Endothelial cell of umbilical vein (primary cell): ENCODE measurements at regions not wholly inside any gene's neighbourhood (a gene's known extent, or its start where the extent isn't known, plus 50 kb on each side); places are given as distances from the start of the nearest gene placed in this dataset.

Experiments used
- BruUV-seq: library from RNA; stranded (reverse); fragments of 400-500 nt; replicated peaks from 2 replicates; lab custom pipeline; 2021; lab: Mats Ljungman, UMichigan
- CTCF ChIA-PET: fragments of 300-600, 350-600 bp; sonication (Branson Sonifier 250); formaldehyde crosslinking; loops from one replicate; lab custom pipeline; 2021; ENCODE audit warnings: antibody characterized with exemption, inconsistent platforms; lab: Charles Lee
- POLR2A ChIA-PET: fragments of 300-600, 350-600 bp; sonication (Branson Sonifier 250); formaldehyde crosslinking; loops from one replicate; lab custom pipeline; 2021; ENCODE audit warnings: antibody characterized with exemption, inconsistent platforms; lab: Charles Lee
- DNase-seq: peaks from one replicate; pipeline ENCODE4 v3.0.0-alpha.2; 2011; ENCODE audit warnings: low read depth, low spot score
- FAIRE-seq: peaks from 2 replicates; lab custom pipeline; 2011; peaks lifted over from hg19 to GRCh38; lab: Jason Lieb, UNC
- H2AFZ ChIP-seq: 2 replicates; pipeline ENCODE4 v1.6.0; 2012; ENCODE audit warnings: low read depth, low read length, control low read depth, inconsistent platforms
- H3K27ac ChIP-seq: 2 replicates; pipeline ENCODE4 v1.5.1; 2011; ENCODE audit warnings: low read depth, mild to moderate bottlenecking, control low read depth, low read length, moderate library complexity; ENCODE audit not compliant: insufficient read depth
- H3K27me3 ChIP-seq, 2 experiments: 2 replicates each; pipeline versions ENCODE4 v1.6.0 to v1.6.1; 2011; ENCODE audit warnings: low read length in 2 of 2, mixed read lengths in 1 of 2; ENCODE audit not compliant: control insufficient read depth in 2 of 2, insufficient read depth in 2 of 2
- H3K36me3 ChIP-seq, 2 experiments: 2 replicates in 1 of 2; 3 replicates in 1 of 2; pipeline ENCODE4 v1.5.1; 2011; ENCODE audit warnings: low read length in 2 of 2, mild to moderate bottlenecking in 1 of 2, moderate library complexity in 1 of 2; ENCODE audit not compliant: control insufficient read depth in 2 of 2, insufficient read depth in 2 of 2; ENCODE audit errors: extremely low read depth in 1 of 2
- H3K4me1 ChIP-seq: 3 replicates; pipeline ENCODE4 v1.5.1; 2011; ENCODE audit warnings: mild to moderate bottlenecking, low read length; ENCODE audit not compliant: control insufficient read depth, insufficient read depth; ENCODE audit errors: extremely low read depth
- H3K4me2 ChIP-seq: 2 replicates; pipeline ENCODE4 v1.6.1; 2011; ENCODE audit warnings: low read length, control low read depth, mixed read lengths; ENCODE audit not compliant: insufficient read depth
- H3K4me3 ChIP-seq, 3 experiments: fragments of 200-600 bp in 1 of 3; sonication (generic), shearing (Covaris generic) in 1 of 3; replicated peaks in 1 of 3; 2 replicates each; pipeline ENCODE4 v1.5.1; 2011 to 2016; ENCODE audit warnings: control low read depth in 3 of 3, low read length in 3 of 3, mild to moderate bottlenecking in 2 of 3, inconsistent platforms in 1 of 3, low read depth in 1 of 3, moderate library complexity in 1 of 3; ENCODE audit not compliant: insufficient read depth in 1 of 3
- H3K79me2 ChIP-seq: 2 replicates; pipeline ENCODE4 v1.6.0; 2012; ENCODE audit warnings: low read length, inconsistent platforms; ENCODE audit not compliant: control insufficient read depth, insufficient read depth
- H3K9ac ChIP-seq: replicated peaks from 2 replicates; pipeline ENCODE3; 2011; ENCODE audit warnings: low read length, control low read depth; ENCODE audit not compliant: insufficient read depth; ENCODE audit errors: extremely low read depth
- H3K9me1 ChIP-seq: replicated peaks from 3 replicates; pipeline ENCODE4 v1.6.0; 2011; ENCODE audit warnings: mild to moderate bottlenecking, low read length; ENCODE audit not compliant: control insufficient read depth, insufficient read depth; ENCODE audit errors: extremely low read depth
- H3K9me3 ChIP-seq: replicated peaks from 2 replicates; pipeline ENCODE4 v1.5.1; 2012; ENCODE audit warnings: low read length, inconsistent platforms; ENCODE audit not compliant: control insufficient read depth, insufficient read depth
- H4K20me1 ChIP-seq: replicated peaks from 2 replicates; pipeline ENCODE3; 2011; ENCODE audit warnings: mild to moderate bottlenecking, low read length; ENCODE audit not compliant: control insufficient read depth, insufficient read depth; ENCODE audit errors: extremely low read depth
- EZH2 ChIP-seq: IDR thresholded peaks from 2 replicates; pipeline ENCODE4 v1.6.1; 2012; ENCODE audit warnings: borderline replicate concordance, low read depth, mild to moderate bottlenecking, moderate library complexity, low read length, inconsistent platforms; ENCODE audit not compliant: severe bottlenecking
- FOS ChIP-seq: IDR thresholded peaks from 2 replicates; pipeline ENCODE4 v1.6.1; 2011; ENCODE audit warnings: mild to moderate bottlenecking, low read length, moderate library complexity, borderline replicate concordance; ENCODE audit not compliant: insufficient read depth
- GATA2 ChIP-seq: IDR thresholded peaks from 2 replicates; pipeline ENCODE4 v1.7.0; 2011; ENCODE audit warnings: low read depth, mild to moderate bottlenecking, moderate library complexity, mixed read lengths, low read length; ENCODE audit not compliant: insufficient read length, insufficient read depth
- JUN ChIP-seq: IDR thresholded peaks from 2 replicates; pipeline ENCODE4 v1.6.1; 2011; ENCODE audit warnings: borderline replicate concordance, low read depth; ENCODE audit not compliant: insufficient read length, insufficient read depth
- MAX ChIP-seq: IDR thresholded peaks from 2 replicates; pipeline ENCODE4 v1.6.1; 2011; ENCODE audit not compliant: insufficient read depth, insufficient read length
- MYC ChIP-seq: IDR thresholded peaks from one replicate; pipeline ENCODE4 v1.6.1; 2011; ENCODE audit warnings: mild to moderate bottlenecking, low read depth, low read length
- POLR2A ChIP-seq: IDR thresholded peaks from 2 replicates; pipeline ENCODE4 v1.6.1; 2012; ENCODE audit warnings: low read depth, mild to moderate bottlenecking, control low read depth, low read length
- POLR2AphosphoS5 ChIP-seq: IDR thresholded peaks from 2 replicates; pipeline ENCODE4 v1.6.1; 2012; ENCODE audit warnings: low read depth, mild to moderate bottlenecking, control low read depth, low read length, moderate library complexity; ENCODE audit not compliant: insufficient read depth
- dilution Hi-C: fragments of 300-500 bp; cut with MboI; formaldehyde crosslinking; loops from one replicate; pipeline ENCODE4 v1.15.0; 2019; ENCODE audit warnings: low sequenced_read_pairs; ENCODE audit not compliant: extremely low pct_ligation_motif_present
- intact Hi-C: fragments of 100-400 bp; cut with micrococcal nuclease; formaldehyde crosslinking; loops from one replicate; pipeline ENCODE4 v1.10.0; 2022

GRCh38 chr2:236662231-236663185 lies 92.9 kb downstream of the ACKR3 start:
- Histone ChIP-seq H4K20me1 (no peaks in the 10 kb centered on the region), H3K9ac (no peak overlapping the region), H3K9me3 (no peaks in the 10 kb centered on the region), H3K9me1 (no peaks in the 10 kb centered on the region), H2AFZ (no peak overlapping the region), H3K36me3 (no peaks in the 10 kb centered on the region), H3K79me2 (no peaks in the 10 kb centered on the region), H3K27ac (no peak overlapping the region), H3K4me2 (no peak overlapping the region), H3K4me3 (no peak overlapping the region), H3K4me1 (peaks cover 9% of the 10 kb centered on the region), H3K27me3 (no peaks in the 10 kb centered on the region)
- POLR2A ChIA-PET: no interaction called here
- DNase-seq (no peak), FAIRE-seq (no peak)
- CTCF ChIA-PET: interaction anchor here (1.3 to 1.4 kb wide), 2 partner anchors 16 to 18 kb away, joined by 3 read pairs; no protein-coding TSS in a partner anchor
- no TSS peak for BruUV-seq
- intact Hi-C loops: no loop called here
- TF ChIP-seq FOS: no peak
- no peak for TF ChIP-seq MYC
- no peak for TF ChIP-seq EZH2
- no peak for TF ChIP-seq POLR2AphosphoS5
- TF ChIP-seq POLR2A: no peak
- TF ChIP-seq JUN: no peak
- no peak for TF ChIP-seq GATA2
- TF ChIP-seq MAX: no peak
- dilution Hi-C loops: no loop called here
